ENCODE measurements at regions not wholly inside any gene's neighbourhood (a gene's known extent, or its start where the extent isn't known, plus 50 kb on each side); places are given as distances from the start of the nearest gene placed in this dataset.

GRCh38 chr3:17911986-17912760 lies 169.7 kb upstream of the TBC1D5 start:
- Histone ChIP-seq H3K4me1 (no peaks in the 10 kb centered on the region), H3K9me3 (no peaks in the 10 kb centered on the region), H3K27me3 (ENCODE audit: insufficient read depth in 3 of 3, low read length in 2 of 3) (peaks cover 0 to 2% (median 0%) of the 10 kb centered on the region in 3 donors), H3K27ac (no peak overlapping the region), H3K36me3 (ENCODE audit: insufficient read depth in 1 of 2, low read depth in 1 of 2) (no peaks in the 10 kb centered on the region), H3K4me3 (no peak overlapping the region)
- TF ChIP-seq CTCF (IDR thresholded peaks at IDR 0.05), result no peak
- ATAC-seq (no peak), DNase-seq (no peak)
- WGBS, 3 donors, result 43 to 51% (median 44%) methylated on average over 8 of the region's 8 CpGs
- intact Hi-C loops (cut with DNase I), result no loop called here

GRCh38 chr3:17910922-17911321 lies 168.5 kb upstream of the TBC1D5 start:
- Histone ChIP-seq H3K36me3 (ENCODE audit: insufficient read depth in 1 of 2, low read depth in 1 of 2) (no peaks in the 10 kb centered on the region), H3K4me1 (no peaks in the 10 kb centered on the region), H3K27ac (no peak overlapping the region), H3K9me3 (no peaks in the 10 kb centered on the region), H3K4me3 (no peak overlapping the region), H3K27me3 (ENCODE audit: insufficient read depth in 3 of 3, low read length in 2 of 3) (peaks cover 0 to 2% (median 0%) of the 10 kb centered on the region in 3 donors)
- ATAC-seq (no peak), DNase-seq (no peak)
- 83 to 91% (median 91%) methylated on average over 1 of the region's 1 CpG for WGBS, 3 donors
- intact Hi-C loops (cut with DNase I), result no loop called here
- no peak for TF ChIP-seq CTCF (IDR thresholded peaks at IDR 0.05)

- Histone ChIP-seq H3K9me3 (no peaks in the 10 kb centered on the region), H3K27me3 (ENCODE audit: insufficient read depth in 3 of 3, low read length in 2 of 3) (peaks cover 0 to 2% (median 0%) of the 10 kb centered on the region in 3 donors), H3K36me3 (ENCODE audit: insufficient read depth in 1 of 2, low read depth in 1 of 2) (no peaks in the 10 kb centered on the region), H3K4me1 (no peaks in the 10 kb centered on the region), H3K27ac (no peak overlapping the region), H3K4me3 (no peak overlapping the region)
- ATAC-seq, result no peak
- intact Hi-C loops (cut with DNase I), result no loop called here
- 77 to 91% (median 86%) methylated on average over 3 of the region's 3 CpGs for WGBS, 3 donors
- TF ChIP-seq CTCF (IDR thresholded peaks at IDR 0.05), result no peak
- DNase-seq, result no peak
These were observed 167.3 kb upstream of the TBC1D5 start for GRCh38 chr3:17909714-17910113.

- intact Hi-C loops (cut with DNase I), result no loop called here
- no peak for DNase-seq
- TF ChIP-seq CTCF (IDR thresholded peaks at IDR 0.05), result no peak
- H3K27me3 ChIP-seq (ENCODE audit: insufficient read depth in 3 of 3, low read length in 2 of 3), result peaks cover 0 to under 1% (median 0%) of the 10 kb centered on the region in 3 donors
- ATAC-seq, result no peak
- no peaks in the 10 kb centered on the region for H3K36me3 ChIP-seq (ENCODE audit: insufficient read depth in 1 of 2, low read depth in 1 of 2)
- no peaks in the 10 kb centered on the region for H3K4me1 ChIP-seq
- no peaks in the 10 kb centered on the region for H3K9me3 ChIP-seq
- no peak overlapping the region for H3K27ac ChIP-seq
- H3K4me3 ChIP-seq, result no peak overlapping the region
- WGBS, 3 donors, result 64 to 76% (median 68%) methylated on average over 5 of the region's 5 CpGs
These were observed 166.2 kb upstream of the TBC1D5 start for GRCh38 chr3:17908399-17909191.
